Panc1 (cell line): ENCODE measurements at regions not wholly inside any gene's neighbourhood (a gene's known extent, or its start where the extent isn't known, plus 50 kb on each side); places are given as distances from the start of the nearest gene placed in this dataset.

Experiments
- POLR2AphosphoS5 ChIP-seq: IDR thresholded peaks from 2 replicates; pipeline ENCODE4 v1.6.1; 2012; ENCODE audit warnings: mild to moderate bottlenecking, low read depth, low read length, moderate library complexity
- SIN3A ChIP-seq: IDR thresholded peaks from 2 replicates; pipeline ENCODE4 v1.6.1; 2012; ENCODE audit warnings: low read depth, mild to moderate bottlenecking, low read length, moderate library complexity, borderline replicate concordance; ENCODE audit not compliant: insufficient read depth
- TCF7L2 ChIP-seq: IDR thresholded peaks from 2 replicates; pipeline ENCODE4 v1.6.1; 2011; ENCODE audit warnings: mild to moderate bottlenecking, low read depth, low read length, inconsistent platforms
- TF ChIP-seq, protein P1 (sequence below): fragments of 450-650 bp; IDR thresholded peaks from 2 replicates; pipeline ENCODE4 v1.5.1; 2017; ENCODE audit warnings: mild to moderate bottlenecking
- TF ChIP-seq, protein P2 (sequence below), 2 experiments: IDR thresholded peaks; 2 replicates each; pipeline ENCODE4 v1.6.1; 2011 to 2012; ENCODE audit warnings: low read depth in 2 of 2, control low read depth in 1 of 2, low read length in 1 of 2, mild to moderate bottlenecking in 1 of 2, moderate library complexity in 1 of 2; ENCODE audit not compliant: insufficient read depth in 1 of 2

DNA sequence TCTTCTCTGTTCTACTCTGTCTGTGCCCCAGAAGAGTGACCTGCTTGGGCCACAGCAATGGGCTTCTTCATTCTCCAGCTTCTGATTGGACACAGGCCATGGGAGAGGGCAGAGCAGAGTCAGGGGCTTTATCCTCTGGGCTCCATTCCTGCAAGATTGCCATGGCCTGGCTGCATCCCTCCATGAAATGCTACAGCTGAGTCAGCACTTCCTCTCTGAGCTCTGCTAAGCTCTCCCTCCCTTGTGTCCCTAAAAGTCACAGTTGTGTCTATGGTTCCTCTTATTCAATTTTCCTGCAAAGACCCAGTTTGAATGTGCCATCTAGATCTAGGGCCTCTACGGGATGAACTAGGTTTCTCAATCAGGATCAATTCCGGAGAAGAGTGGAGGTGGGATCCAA lies 903.8 kb downstream of the TYW1 start:
- TF ChIP-seq, protein P1, sequence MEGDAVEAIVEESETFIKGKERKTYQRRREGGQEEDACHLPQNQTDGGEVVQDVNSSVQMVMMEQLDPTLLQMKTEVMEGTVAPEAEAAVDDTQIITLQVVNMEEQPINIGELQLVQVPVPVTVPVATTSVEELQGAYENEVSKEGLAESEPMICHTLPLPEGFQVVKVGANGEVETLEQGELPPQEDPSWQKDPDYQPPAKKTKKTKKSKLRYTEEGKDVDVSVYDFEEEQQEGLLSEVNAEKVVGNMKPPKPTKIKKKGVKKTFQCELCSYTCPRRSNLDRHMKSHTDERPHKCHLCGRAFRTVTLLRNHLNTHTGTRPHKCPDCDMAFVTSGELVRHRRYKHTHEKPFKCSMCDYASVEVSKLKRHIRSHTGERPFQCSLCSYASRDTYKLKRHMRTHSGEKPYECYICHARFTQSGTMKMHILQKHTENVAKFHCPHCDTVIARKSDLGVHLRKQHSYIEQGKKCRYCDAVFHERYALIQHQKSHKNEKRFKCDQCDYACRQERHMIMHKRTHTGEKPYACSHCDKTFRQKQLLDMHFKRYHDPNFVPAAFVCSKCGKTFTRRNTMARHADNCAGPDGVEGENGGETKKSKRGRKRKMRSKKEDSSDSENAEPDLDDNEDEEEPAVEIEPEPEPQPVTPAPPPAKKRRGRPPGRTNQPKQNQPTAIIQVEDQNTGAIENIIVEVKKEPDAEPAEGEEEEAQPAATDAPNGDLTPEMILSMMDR: no peak
- no peak for TF ChIP-seq POLR2AphosphoS5
- TF ChIP-seq, protein P2, sequence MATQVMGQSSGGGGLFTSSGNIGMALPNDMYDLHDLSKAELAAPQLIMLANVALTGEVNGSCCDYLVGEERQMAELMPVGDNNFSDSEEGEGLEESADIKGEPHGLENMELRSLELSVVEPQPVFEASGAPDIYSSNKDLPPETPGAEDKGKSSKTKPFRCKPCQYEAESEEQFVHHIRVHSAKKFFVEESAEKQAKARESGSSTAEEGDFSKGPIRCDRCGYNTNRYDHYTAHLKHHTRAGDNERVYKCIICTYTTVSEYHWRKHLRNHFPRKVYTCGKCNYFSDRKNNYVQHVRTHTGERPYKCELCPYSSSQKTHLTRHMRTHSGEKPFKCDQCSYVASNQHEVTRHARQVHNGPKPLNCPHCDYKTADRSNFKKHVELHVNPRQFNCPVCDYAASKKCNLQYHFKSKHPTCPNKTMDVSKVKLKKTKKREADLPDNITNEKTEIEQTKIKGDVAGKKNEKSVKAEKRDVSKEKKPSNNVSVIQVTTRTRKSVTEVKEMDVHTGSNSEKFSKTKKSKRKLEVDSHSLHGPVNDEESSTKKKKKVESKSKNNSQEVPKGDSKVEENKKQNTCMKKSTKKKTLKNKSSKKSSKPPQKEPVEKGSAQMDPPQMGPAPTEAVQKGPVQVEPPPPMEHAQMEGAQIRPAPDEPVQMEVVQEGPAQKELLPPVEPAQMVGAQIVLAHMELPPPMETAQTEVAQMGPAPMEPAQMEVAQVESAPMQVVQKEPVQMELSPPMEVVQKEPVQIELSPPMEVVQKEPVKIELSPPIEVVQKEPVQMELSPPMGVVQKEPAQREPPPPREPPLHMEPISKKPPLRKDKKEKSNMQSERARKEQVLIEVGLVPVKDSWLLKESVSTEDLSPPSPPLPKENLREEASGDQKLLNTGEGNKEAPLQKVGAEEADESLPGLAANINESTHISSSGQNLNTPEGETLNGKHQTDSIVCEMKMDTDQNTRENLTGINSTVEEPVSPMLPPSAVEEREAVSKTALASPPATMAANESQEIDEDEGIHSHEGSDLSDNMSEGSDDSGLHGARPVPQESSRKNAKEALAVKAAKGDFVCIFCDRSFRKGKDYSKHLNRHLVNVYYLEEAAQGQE (IDR thresholded peaks at IDR 0.05; ENCODE audit: insufficient read depth in 1 of 2, low read depth in 2 of 2, low read length in 1 of 2): no peak
- no peak for TF ChIP-seq SIN3A
- TF ChIP-seq TCF7L2: no peak
